GM06990 (cell line): ENCODE measurements at regions not wholly inside any gene's neighbourhood (a gene's known extent, or its start where the extent isn't known, plus 50 kb on each side); places are given as distances from the start of the nearest gene placed in this dataset.

Experiments
- DNase-seq: peaks from one replicate; pipeline ENCODE4 v3.0.0-alpha.2; 2011; ENCODE audit not compliant: insufficient read length; ENCODE audit errors: extremely low read depth
- H3K27me3 ChIP-seq: replicated peaks from 2 replicates; pipeline ENCODE4 v1.6.0; 2011; ENCODE audit warnings: low read length; ENCODE audit not compliant: control insufficient read depth, insufficient read depth
- H3K36me3 ChIP-seq: 2 replicates; pipeline ENCODE4 v1.5.1; 2011; ENCODE audit warnings: low read length; ENCODE audit not compliant: control insufficient read depth, insufficient read depth
- H3K4me3 ChIP-seq: replicated peaks from 2 replicates; pipeline ENCODE4 v1.5.1; 2011; ENCODE audit warnings: low read depth, mild to moderate bottlenecking, control low read depth, low read length
- CTCF ChIP-seq: IDR thresholded peaks from 2 replicates; pipeline ENCODE4 v1.5.1; 2011; ENCODE audit warnings: low read length, control low read depth, mild to moderate bottlenecking, inconsistent platforms; ENCODE audit not compliant: insufficient read depth, poor library complexity, severe bottlenecking

- Histone ChIP-seq H3K4me3 (no peak overlapping the region), H3K36me3 (no peaks in the 10 kb centered on the region), H3K27me3 (no peaks in the 10 kb centered on the region)
- no peak for TF ChIP-seq CTCF
- DNase-seq = no peak
Observed at GRCh38 chr5:121292664-121293063, 559.0 kb upstream of the FTMT start.

GRCh38 chr5:121296356-121296755 is 555.3 kb upstream of the FTMT start:
- Histone ChIP-seq H3K27me3 (no peaks in the 10 kb centered on the region), H3K36me3 (no peaks in the 10 kb centered on the region), H3K4me3 (no peak overlapping the region)
- DNase-seq = no peak
- no peak for TF ChIP-seq CTCF

GRCh38 chr5:121299153-121299552 is 552.5 kb upstream of the FTMT start:
- TF ChIP-seq CTCF = no peak

GRCh38 chr5:121304838-121305237 is 546.8 kb upstream of the FTMT start:
- Histone ChIP-seq H3K4me3 (no peak overlapping the region), H3K36me3 (no peaks in the 10 kb centered on the region), H3K27me3 (no peaks in the 10 kb centered on the region)
- no peak for TF ChIP-seq CTCF
- DNase-seq = no peak

More at GRCh38 chr5:121299153-121299552, 552.5 kb upstream of the FTMT start:
- Histone ChIP-seq H3K27me3 (no peaks in the 10 kb centered on the region), H3K4me3 (no peak overlapping the region), H3K36me3 (no peaks in the 10 kb centered on the region)
- DNase-seq = no peak

- DNase-seq = no peak
- TF ChIP-seq CTCF = no peak
- no peaks in the 10 kb centered on the region for H3K36me3 ChIP-seq
- H3K4me3 ChIP-seq = no peak overlapping the region
- no peaks in the 10 kb centered on the region for H3K27me3 ChIP-seq
Observed at GRCh38 chr5:121313886-121314285, 537.8 kb upstream of the FTMT start.

- DNase-seq = no peak
- H3K27me3 ChIP-seq = no peaks in the 10 kb centered on the region
- no peak for TF ChIP-seq CTCF
- H3K36me3 ChIP-seq = no peaks in the 10 kb centered on the region
- H3K4me3 ChIP-seq = no peak overlapping the region
Observed at GRCh38 chr5:121315786-121316185, 535.9 kb upstream of the FTMT start.
